PFSK-1 (cell line): ENCODE measurements at regions not wholly inside any gene's neighbourhood (a gene's known extent, or its start where the extent isn't known, plus 50 kb on each side); places are given as distances from the start of the nearest gene placed in this dataset.

Experiments used
- SIN3A ChIP-seq: IDR thresholded peaks from 2 replicates; pipeline ENCODE4 v1.6.1; 2012; ENCODE audit warnings: mild to moderate bottlenecking, low read length, moderate library complexity, borderline replicate concordance; ENCODE audit not compliant: insufficient read depth
- TF ChIP-seq, protein P1 (sequence below), 2 experiments: IDR thresholded peaks; 2 replicates each; pipeline versions ENCODE4 v1.6.1 to v1.8.0; 2011 to 2012; ENCODE audit warnings: low read depth in 2 of 2, low read length in 2 of 2, control low read depth in 1 of 2, inconsistent platforms in 1 of 2, mild to moderate bottlenecking in 1 of 2, moderate library complexity in 1 of 2; ENCODE audit not compliant: insufficient read depth in 1 of 2

- no peak for TF ChIP-seq SIN3A
- TF ChIP-seq, protein P1, sequence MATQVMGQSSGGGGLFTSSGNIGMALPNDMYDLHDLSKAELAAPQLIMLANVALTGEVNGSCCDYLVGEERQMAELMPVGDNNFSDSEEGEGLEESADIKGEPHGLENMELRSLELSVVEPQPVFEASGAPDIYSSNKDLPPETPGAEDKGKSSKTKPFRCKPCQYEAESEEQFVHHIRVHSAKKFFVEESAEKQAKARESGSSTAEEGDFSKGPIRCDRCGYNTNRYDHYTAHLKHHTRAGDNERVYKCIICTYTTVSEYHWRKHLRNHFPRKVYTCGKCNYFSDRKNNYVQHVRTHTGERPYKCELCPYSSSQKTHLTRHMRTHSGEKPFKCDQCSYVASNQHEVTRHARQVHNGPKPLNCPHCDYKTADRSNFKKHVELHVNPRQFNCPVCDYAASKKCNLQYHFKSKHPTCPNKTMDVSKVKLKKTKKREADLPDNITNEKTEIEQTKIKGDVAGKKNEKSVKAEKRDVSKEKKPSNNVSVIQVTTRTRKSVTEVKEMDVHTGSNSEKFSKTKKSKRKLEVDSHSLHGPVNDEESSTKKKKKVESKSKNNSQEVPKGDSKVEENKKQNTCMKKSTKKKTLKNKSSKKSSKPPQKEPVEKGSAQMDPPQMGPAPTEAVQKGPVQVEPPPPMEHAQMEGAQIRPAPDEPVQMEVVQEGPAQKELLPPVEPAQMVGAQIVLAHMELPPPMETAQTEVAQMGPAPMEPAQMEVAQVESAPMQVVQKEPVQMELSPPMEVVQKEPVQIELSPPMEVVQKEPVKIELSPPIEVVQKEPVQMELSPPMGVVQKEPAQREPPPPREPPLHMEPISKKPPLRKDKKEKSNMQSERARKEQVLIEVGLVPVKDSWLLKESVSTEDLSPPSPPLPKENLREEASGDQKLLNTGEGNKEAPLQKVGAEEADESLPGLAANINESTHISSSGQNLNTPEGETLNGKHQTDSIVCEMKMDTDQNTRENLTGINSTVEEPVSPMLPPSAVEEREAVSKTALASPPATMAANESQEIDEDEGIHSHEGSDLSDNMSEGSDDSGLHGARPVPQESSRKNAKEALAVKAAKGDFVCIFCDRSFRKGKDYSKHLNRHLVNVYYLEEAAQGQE (IDR thresholded peaks at IDR 0.05; ENCODE audit: insufficient read depth in 1 of 2, low read depth in 2 of 2, low read length in 2 of 2): no peak
Observed at GRCh38 chr11:131281316-131281715, 89.1 kb upstream of the NTM start.
